HG03139 (cell line): ENCODE measurements at regions not wholly inside any gene's neighbourhood (a gene's known extent, or its start where the extent isn't known, plus 50 kb on each side); places are given as distances from the start of the nearest gene placed in this dataset.

Experiments used
- ATAC-seq: cut with Tn5 transposase; IDR thresholded peaks from one replicate; pipeline ENCODE4 v1.9.1; 2021; ENCODE audit not compliant: unreplicated experiment

DNA sequence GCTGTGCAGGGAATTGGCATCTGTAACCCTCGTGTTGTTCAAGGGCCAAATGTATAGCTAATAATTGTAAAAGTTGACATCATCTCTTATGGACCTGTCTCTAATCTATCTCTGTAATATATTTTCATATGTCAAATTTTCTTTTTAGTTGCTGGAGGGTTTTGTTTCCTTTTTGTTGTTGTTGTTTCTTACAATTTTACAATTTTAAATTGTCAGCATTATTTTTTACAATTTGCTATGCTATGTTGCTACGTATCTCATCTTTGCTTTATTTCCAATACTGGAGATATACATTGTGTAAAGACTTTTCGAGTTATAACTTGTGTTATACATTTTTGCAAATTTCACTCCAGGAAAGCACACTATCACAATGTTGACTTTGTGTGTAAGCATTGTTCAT lies 290.2 kb upstream of the SP4 start:
- no peak for ATAC-seq

DNA sequence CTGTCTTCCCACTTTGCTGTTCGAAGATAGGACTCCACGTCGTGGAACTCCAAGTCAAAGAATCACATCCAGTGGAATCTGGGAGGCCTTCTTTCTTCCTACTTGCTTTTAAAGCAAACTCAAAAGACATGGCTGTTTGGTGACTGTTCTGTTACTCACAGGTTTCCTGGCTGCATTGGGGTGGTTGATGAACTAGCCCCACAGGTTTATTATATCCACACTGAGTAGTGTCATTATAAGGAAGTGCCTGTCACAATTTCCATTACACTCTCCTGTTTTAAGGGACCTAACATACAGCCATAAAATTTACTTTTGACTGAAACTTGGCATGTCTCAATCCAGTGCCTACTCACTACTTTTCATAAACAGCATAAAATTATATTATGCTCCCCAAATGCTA lies 287.3 kb upstream of the SP4 start:
- no peak for ATAC-seq

DNA sequence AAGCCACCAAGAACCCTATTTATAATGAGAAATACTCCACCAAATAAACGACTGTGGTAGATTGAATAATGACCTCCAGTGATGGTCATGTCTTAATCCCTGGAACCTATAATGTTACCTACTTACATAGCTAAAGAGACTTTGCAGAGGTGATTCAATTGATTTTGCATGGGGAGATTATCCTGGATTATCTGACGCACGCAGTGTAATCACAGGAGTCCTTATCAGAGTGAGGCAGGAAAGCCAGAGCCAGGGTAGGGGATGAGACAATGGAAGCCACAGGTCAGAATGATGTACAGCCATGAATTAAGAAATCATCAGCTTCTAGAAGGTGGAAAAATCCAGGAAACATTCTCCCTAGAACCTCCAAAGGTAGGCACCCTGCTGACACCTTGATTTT lies 286.4 kb upstream of the SP4 start:
- ATAC-seq = no peak

DNA sequence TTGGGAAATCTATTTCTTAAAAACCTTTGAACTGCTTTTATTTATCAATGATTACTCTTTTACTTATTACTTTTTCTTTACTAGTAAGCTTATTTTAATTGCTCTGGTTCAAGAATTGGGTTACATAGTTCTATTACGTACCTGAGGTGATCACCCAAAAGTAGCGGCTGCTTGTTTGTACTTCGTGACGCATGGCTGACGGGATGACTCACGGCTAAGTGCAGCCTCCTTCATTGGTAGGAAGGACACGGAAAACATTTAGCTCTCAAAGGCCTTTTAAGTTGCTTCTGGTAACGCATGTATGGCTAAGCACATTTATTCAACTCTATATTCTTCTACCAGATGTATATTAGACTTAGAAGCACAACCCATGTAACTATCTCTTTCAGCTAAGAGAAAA lies 285.8 kb upstream of the SP4 start:
- no peak for ATAC-seq

DNA sequence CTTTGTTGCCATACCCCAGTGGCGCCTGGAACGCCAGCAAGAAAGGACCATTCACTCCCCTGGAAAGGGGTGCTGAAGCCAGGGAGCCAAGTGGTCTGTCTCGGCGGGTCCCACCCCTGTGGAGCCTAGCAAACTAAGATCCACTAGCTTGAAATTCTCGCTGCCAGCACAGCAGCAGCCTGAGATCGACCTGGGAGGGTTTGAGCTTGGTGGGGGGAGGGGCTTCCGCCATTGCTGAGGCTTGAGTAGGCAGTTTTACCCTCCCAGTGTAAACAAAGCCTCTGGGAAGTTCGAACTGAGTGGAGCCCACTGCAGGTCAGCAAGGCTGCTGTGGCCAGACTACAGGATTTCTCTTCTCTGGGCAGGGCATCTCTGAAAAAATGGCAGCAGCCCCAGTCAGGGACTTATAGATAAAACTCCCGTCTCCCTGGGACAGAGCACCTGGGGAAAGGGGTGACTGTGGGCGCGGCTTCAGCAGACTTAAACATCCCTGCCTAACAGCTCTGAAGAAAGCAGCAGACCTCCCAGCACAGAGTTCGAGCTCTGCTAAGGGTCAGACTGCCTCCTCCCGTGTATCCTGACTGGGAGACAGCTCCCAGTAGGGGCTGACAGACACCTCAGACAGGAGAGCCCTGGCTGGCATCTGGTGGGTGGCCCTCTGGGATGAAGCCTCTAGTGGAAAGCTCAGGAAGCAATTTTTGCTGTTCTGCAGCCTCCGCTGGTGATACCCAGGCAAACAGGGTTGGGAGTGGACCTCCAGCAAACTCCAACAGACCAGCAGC lies 281.1 kb upstream of the SP4 start:
- no peak for ATAC-seq

DNA sequence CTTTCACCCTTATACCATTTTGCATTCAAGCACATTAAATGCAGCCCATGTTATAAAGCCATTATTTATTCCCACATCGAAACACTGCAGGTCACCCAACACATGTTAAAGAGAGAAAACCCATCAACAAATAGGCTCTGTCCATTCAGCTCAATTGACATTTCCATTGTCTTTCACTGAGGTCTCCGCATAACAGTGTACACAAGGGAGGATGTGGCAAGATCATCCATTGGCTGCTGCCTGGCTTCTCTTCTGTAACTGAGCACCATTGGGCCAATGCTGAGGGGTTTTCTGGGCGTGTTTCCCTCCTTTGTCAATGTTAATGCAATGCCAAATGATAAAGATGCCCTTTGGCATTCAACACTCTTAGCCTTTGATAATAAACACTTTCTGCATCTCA lies 278.1 kb upstream of the SP4 start:
- no peak for ATAC-seq

DNA sequence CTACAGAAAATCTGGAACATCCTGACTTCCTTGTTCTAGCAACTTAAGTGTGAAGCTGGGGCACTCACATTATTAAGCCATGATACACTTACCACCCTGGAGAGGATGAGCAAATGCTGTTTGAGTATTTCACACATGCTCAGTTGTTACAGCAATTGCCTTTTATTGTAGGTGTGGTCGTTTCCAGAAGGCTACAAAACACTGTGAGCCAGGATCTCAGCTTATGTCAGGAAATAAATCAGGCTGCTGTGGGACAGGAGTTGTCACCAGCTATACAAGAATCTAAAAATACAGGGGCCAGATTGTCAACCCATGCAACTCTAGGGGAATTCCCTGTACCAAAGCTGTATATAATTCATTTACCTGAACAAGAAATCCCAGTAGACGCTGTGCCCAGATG lies 273.3 kb upstream of the SP4 start:
- ATAC-seq = no peak

DNA sequence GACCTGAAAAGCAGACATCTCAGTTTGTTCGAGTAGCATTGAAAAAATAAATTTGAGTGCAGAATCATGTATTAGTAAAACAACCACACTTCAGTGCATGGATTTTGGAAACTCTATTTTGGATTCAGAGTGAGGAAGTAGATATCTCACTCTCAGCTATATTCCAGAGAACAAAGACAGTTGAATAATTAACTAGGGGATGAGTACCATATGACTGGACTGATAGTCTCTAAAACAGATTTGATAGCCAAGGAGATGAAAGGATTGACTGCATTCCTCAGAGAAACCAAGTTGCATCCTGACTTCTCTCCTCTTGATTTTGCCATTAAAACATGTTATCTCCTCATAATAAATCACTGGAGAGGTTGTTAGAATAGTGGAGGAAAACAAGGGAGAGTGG lies 268.4 kb upstream of the SP4 start:
- ATAC-seq = no peak

DNA sequence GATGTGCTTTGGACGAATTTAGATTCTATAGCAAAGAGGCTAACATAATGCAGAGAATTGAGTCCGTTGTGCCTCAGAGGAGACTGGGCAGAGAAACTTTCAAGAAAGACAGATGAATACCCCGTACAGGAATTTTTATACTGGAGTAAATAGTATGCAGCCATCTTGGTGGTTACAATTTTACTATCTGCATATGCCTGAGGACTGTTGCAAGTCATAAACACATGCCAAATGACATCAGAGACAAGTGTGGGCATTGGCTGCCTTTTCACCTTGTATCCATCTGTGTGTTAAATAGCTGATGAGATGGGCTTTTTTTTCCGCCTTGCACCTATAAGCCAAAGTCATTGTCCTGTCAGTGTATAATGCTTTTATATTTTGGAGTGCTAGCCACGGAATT lies 267.5 kb upstream of the SP4 start:
- ATAC-seq = no peak

DNA sequence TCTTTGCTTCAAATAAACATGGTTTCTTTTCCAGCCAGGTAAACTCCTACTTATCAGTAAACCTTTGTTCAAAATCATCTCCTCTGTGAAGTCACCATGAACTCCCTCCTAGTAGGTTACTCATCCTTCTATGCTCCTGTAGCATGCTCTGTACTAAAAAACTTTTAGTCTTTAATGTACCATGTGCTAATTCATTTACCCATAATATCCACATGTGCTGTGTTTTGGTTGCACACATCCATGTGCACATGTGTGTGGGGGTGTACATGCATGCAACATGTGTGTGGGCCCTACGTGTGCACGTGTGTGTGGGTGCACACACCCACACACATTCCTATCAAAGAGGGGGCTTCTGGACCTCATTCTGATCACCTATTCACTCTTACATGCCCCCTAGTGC lies 259.9 kb upstream of the SP4 start:
- no peak for ATAC-seq

DNA sequence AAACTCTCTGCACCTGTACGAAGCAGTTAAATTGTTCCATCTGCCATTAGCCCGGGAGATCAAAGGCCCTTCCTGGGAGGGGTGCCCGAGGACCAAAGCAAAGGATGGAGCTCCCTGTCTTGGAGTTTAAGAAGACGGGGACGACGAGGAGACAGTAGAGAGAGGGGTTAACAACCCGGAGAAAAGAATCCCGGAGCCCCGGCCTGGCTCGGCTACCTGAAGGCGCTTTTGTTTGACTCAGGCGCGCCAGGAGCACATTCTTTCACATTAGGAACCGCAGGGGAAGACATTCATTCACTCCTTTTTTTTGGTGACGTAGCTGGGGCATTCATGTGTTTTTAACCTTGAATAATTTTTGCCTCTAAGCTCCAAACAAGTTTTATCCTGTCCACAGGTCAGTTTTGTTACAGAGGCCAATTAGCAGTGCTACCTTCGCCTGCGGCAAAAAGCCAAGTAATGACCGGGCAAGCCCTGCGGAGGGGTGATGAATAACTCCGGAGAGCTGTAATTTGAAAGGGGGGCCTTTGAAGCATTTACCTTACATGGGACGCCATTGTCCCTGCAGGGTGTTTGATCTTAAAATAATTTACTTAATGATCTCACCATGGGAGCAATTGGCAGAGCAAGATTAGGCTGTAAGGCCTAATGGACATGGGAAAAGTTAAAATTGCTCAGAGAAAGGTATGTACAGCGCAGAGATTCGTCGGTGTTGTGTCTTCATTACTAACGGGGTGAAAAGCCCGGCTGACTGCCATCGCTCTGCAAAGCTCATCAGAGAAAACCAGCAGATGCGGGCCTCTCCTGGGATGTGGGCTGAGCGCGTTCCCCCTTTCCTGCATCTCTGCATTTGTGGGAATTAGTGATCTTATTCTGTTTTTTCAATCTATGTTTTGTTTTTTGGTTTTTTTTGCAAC lies 258.0 kb upstream of the SP4 start:
- no peak for ATAC-seq

DNA sequence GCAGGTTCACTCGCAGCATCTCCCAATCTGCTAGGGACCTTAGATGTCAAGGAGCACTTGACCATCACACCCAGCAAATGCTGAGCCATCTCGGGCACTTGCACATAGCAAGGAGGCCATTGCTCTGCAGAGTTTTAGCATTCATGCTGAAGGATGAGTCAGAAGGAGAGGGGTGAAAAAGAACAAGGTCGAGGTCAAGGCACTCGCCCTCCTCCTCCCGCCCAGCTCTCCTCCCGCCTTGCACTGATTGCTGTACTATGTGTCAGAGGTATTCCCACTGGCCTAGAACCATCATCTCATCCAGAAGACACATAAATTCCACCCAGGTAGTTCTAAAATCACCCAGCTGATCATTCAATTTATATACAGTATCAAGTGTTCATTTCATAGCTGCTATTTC lies 255.1 kb upstream of the SP4 start:
- ATAC-seq = no peak

DNA sequence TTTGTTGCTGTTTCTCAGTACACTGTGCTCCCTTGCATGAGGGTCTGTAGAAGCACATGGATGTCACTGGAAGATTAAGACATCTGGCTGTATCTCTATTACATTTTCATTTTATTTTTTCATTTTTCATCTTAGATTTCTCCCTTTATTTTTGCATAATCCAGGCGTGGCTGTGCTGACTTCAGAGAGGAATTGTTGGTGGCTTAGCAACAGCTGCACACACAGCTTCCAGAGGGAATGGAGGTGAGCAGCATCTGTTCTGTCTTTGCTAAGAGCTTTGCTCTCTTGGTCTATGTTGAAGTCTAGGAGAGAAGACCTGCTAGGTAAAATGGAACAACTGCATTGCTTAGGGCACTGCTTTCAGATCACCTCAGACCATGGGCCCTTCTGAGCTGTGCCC lies 254.4 kb upstream of the SP4 start:
- no peak for ATAC-seq

DNA sequence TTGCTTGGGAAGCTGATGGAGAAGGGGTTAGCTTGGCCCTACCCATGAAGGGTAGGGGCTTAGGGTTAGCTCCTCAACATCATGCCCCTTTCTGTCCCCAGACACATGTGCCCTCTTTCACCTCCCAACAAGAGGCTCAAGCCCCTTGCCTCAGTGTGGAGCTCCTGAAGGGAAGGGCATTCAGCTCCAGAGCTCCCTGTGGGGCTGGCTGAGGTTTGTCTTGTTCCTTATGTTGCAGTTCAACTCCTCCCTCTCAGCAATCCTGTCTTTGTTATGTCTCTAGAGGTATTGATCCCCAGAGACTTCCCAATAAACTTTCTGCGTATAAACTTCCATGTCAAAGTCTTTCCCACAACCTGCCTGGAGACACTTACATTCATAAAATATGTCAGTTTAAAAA lies 252.2 kb upstream of the SP4 start:
- ATAC-seq = no peak

DNA sequence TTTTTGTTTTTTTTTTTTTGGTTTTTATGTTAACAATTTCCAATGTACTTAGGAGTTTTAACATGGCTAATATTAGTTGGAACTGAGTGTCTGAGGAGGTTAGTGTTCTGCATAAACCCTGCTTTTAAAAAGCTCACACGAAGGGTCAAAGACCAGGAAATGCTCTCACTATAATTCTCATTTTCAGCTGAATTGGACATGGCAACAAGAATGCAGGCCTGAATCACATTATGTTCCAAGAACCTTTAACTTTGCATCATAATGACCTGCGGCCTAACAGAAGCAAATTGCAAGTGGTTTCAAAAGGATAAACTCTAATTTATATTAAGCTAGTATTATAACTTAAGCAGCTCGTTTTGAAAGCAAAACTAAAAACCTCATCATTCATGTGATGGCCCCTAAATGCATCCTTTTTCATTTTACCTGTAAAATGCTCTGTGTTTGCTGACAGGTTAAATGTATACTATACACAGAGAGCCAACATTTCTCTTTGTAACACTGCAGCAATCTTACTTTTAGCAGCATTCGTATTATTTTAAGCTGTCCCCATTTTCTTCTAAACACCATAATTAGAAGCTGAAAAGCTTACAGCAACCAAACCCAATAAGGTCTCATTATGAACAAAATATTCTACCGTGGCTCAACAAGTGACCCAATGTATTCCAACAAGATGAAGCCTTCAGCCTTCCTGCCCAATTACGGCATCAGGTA lies 242.8 kb upstream of the SP4 start:
- no peak for ATAC-seq

DNA sequence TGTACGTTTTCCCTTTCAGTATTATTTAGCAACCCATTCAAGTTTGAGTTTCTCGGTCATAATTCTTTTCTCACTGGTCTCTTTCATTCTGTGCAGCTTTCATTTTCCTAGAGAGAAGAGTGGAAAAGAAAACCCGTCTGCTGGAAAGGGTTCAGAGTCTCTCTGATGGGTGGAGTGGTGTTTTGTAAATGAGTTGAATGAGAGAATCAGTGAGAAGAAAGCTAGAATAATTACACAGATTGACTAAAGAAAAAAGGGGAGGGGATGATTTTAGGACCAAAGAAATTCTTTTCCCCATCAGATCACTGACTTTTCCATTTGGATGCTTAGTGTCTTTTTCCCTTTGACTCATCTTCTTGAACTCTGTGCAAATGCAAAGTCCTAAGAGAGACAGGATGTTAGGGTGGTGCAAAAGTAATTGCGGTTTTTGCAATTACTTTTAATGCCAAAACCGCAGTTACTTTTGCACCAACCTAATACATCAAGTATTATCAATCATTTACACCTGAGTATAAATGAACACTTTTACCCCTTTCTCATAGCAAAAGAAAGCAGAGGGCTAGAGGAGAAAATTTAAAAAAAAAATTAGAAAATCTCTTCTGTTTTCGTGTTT lies 242.1 kb upstream of the SP4 start:
- no peak for ATAC-seq

DNA sequence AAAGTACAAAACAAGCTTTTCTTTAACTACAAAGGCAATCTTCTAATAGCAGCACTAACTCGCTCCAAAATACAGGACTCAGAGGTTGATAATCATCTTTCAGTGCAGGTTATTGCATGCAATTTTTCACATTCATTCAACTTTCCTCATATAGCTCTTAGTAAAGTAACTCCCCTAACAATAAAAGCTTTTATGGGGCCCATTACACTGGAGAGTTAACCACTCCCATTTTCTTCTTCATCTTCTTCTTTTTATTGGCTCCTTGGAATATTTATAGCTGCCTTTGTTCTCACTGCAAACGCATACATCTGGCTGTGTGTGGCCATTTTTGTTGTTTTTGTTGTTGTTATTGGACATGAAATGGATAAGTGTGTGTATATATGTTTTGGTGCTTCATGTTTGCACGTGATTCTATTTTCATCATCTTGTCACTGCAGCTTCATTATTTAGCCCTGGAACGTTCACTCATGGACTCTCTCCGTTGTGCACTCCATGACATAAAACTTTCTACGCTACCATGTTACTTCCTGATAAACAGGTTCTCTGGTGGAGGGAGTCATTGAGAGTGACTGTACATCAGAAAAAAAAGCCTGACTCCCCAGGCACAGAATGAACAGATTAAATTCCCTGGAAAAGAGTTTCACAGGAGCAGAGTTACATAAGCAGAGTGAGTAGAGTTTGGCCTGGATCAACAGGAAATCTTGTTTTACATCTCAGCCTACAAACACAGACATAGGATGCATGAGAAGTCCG lies 236.4 kb upstream of the SP4 start:
- ATAC-seq = no peak

DNA sequence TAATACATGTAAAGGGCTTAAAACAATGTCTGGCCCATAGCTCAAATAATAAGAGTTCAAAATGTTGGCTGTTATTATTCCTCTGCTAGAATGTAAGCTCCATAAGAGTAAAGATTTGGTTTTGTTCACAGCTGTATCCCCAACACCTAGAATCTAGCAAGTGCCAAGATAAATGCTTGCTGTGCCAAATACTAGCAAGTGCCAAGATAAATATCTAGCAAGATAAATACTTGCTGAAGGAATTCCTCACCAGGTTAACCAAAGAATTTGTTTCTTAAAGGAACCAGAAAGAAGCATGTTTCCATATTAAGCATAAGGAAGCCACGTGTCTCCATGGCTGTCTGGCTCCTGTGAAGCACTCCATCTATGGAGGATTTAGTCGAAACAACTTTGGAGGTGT lies 235.2 kb upstream of the SP4 start:
- ATAC-seq = no peak

DNA sequence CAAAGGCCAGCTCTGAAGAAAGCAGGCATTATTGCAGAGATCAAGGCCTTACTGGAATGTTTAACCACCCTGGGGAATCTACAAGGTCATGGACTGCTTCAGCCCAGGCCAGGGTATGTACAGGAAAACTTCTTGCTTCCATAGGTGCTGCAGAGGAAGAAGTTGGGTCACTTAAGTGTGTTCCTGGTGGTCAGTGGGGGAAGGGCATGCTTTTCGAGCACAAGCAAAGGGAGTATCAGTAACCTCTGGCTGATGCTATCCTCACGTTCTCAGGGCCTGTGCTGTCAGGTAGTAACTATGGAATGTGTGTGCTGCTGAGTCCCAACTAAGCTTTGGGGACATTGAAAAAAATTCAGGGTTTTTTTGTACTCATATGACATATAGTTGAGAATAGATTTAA lies 234.0 kb upstream of the SP4 start:
- ATAC-seq = no peak

DNA sequence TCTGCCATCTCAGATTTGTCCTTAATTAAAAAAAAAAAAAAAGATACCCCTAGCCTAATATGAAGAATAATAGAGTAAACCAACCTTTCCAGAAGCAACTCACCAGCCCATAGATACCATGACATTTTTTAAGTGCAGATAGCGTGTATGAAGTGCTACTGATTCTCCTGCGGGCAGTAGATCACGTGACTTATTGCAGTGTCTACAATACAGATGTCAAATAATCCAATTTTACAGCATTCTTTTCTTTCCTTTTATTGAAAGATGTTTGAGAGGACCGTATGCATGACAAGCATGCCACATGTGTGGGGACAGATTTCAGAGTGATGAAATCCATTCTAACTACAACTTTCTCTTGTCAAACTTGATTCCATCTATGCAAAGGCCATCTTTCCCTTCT lies 232.9 kb upstream of the SP4 start:
- ATAC-seq = no peak

DNA sequence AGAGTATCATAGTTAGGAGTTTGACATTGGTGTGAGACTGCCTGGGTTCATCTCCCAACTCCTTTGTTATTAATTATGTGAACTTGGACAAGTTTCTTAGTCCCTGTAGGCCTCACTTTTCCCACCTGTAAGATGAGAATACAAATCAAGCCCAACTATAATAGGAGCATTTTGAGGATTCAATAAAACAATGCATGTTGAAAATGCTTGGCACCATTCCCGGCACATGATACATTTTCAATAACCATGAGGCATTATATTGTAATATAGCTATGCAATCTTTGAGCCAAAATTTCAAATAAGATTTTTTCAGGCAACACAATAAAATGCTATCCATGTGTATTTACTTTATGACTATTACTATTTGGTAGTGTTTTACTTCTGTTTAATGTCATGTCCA lies 229.0 kb upstream of the SP4 start:
- no peak for ATAC-seq
